ENCODE measurements at regions not wholly inside any gene's neighbourhood (a gene's known extent, or its start where the extent isn't known, plus 50 kb on each side); places are given as distances from the start of the nearest gene placed in this dataset.

DNA sequence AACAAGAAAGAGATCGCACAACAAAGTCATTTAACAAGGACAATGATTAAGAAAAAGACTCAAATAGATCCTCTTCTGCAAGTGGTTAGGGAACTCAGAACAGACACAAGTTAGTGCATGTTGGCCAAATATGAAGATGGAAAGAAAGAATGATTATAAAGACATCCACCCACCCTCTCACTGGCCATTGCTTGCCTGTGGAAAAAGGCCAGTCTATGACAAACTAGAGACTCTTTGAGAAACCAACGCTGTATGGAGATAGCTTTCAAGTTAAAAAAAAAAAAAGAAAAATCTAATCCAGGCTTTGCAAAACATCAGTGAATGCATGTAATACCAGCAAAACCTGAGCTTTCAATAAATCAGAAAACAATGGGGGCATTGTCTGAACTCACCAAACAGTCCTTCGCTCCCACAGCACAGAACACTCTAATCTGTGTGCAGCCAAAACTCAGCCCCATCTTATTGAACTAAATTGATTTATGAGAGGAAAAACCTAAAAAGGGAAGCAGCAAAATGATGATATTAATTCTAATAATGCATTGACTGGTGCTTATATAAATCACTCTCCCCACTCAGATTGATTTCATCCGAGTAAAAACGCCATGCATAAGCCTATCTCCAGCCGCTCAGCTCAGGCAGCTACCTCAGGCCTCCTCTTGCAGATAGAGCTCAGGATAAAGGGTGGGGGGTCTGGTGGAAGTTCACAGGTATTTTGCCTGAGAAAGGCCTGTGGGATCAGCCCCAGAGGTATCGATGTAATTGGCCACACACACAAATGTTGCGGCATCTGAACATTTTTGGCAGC, 547.1 kb downstream of the CCDC171 start:
- no peak for DNase-seq (ENCODE audit: low read depth)

GRCh38 chr9:16100537-16101091, 547.8 kb downstream of the CCDC171 start:
- no peak for DNase-seq (ENCODE audit: low read depth)

- DNase-seq (ENCODE audit: low read depth) = no peak
These were observed 549.3 kb downstream of the CCDC171 start for GRCh38 chr9:16102154-16102553.

DNA sequence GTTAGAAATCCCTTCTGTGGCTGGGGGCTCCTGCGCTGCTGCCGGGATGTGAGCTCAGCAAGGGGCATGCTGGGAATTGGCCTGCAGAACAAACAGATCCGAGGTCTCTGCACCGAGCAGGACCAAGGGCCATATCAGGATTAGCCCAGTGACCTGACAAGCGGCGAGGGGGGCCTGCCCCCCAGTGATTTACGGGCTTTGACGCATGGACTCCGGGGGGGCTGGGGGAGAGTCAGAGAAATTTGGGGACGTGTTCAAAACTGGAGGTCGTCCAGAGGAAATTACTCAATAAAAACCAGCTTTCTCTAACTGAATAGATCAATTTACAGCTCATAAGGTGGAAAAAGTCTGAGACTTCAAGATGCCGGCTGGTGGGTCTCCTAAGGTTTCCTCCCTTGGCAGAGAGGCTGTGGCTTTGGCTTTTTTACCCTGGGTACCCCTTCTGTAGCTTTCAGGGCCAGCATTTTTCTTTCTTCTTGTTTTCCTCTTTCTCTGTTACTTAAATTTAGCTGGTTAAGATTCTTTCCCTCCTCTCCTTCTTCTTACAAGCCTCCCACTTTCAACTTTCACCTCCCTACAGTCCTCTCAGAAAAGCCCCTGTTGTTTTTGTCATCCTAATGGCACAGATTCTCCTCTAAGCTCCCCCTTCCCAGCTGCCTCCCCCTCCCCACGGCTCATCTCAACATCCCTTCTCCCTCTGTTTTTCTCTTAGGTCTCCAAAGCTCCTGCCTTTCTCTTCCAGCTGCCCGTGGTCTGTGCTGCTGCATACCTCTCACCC, 551.0 kb downstream of the CCDC171 start:
- no peak for DNase-seq (ENCODE audit: low read depth)

GRCh38 chr9:16105168-16106020, 552.6 kb downstream of the CCDC171 start:
- no peak for DNase-seq (ENCODE audit: low read depth)

DNA sequence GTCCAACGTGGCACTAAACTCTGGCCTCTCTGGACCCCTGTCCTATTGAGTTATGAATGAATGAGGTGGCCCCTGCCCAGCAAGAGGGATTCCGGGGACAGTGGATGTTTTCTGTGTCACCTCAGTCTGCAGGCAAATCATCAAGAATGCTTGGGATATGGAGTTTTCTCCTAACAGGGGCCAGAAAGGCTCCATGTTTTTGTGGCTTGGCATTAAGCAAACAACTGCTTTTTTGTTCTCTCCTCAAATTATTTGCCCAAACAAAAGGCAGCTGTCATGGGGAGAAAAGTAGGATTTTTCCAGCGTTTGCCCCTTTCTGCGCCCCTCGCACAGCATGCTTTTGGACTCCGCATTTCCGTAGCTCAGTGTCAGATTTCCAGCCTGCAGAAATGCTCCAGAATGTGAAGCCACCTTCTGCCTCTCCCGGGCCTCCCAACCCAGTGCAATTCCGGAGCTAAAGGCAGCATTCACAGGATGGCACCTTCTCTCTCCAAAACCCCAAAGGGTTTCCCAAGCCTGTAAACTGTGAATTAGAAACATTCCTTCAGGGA, 553.3 kb downstream of the CCDC171 start:
- no peak for DNase-seq (ENCODE audit: low read depth)

- no peak for DNase-seq (ENCODE audit: low read depth)
These were observed 559.3 kb downstream of the CCDC171 start for GRCh38 chr9:16112116-16112515.

GRCh38 chr9:16115994-16116393, 563.2 kb downstream of the CCDC171 start:
- no peak for DNase-seq (ENCODE audit: low read depth)

DNA sequence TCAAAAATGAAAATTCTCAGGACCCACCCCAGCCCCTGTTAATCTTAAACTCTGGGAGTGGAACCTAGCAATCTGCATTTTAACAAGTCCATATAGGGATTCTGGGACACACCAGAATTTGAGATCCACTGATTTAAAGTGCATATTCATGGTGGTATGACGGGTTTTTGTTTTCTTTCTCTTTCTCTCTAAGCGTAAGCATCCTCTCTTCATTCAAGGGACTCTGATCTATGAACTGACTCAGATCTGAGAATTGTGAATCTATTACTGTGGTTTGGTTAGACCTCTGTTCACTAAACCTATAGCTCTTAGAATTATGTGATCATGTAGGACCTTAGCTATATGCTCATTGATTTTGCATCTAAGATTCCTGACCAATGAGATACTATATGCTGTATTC, 565.2 kb downstream of the CCDC171 start:
- DNase-seq (ENCODE audit: low read depth) = no peak

DNA sequence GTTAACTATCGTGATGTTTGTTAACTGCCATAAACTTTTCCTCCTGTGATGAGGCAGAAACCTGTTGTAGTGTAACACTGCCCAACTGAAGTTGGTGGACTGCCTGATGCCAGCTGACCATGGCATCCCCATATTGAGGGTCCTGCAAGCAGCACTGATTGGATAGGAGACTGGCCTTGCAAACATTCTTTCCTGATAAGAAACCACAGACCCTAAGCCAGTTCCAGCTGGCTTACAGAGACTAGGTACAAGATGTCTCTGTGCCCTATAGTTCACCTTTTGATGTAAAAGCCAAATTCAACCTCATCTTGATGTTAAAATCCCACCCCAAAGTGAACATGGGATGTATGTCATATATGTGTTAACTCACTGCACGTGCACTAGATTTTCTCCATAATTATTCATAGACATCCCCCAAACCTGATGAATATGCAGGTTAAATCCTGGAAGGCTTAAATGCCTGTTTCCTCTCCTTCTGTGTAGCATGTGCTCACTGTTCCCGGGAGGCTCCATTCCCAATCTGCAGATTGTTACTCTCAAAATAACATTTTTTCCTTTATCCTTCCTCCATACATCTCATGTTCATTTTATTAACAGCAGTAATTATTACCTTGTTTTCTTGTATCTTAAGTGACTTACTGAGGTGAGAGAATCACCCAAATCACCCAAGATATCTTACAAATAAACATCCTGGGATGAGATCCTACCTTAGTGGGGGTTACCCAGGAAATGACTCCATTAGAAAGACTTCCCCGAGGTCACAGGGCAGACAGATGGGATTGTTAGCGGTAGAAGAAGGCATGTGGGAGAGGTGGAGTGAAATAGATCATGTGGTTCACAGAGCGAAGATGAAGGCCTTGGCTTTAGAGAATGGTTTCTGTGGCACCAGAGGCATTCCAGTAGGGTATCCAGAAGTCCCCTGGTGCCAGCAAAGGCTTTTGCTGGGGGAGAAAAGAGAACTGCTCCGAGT, 566.7 kb downstream of the CCDC171 start:
- DNase-seq (ENCODE audit: low read depth) = no peak

- peak; percentile 24 for DNase-seq (ENCODE audit: low read depth)
These were observed 567.4 kb downstream of the CCDC171 start for GRCh38 chr9:16120231-16120641.

DNA sequence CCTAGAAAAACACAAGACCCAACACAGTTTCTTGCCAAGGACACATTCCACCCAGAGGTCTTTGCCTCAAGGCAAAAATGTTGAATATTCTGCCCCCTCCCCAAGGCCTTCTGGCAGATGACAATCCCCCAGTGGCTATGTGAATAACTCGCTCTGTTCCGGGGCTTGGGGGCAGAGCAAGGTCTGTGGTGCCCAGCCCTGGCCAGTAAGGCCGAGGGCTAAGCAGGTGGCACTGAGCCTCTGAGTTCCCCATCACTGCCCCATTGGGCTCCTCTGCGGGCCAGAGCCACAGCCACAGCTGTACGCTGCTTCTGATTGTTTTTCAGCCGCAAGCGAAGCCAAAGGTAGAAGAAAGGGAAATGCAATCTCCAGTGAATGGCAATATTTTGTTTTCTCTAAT, 567.9 kb downstream of the CCDC171 start:
- DNase-seq (ENCODE audit: low read depth) = no peak

DNA sequence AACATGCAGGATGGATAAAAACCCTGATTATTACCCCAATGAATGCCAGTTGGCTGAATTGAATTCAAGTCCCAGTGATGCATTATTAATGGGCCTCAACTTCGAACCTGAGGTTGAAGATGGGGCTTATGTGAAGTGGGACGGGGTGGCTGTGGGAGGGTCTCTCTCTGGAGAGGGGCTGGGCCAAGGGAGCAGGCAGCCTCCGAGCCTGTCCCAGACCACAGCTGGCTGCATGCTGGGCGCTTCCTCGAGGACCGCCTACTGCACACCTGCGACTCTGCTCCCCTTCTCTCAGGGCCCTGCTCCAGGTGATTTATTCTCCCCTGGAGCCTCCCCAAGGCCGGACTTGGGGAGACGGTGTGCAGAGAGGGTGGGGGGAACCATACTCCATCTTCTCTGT, 568.3 kb downstream of the CCDC171 start:
- no peak for DNase-seq (ENCODE audit: low read depth)

GRCh38 chr9:16121601-16122286, 568.9 kb downstream of the CCDC171 start:
- DNase-seq (ENCODE audit: low read depth) = no peak

- no peak for DNase-seq (ENCODE audit: low read depth)
These were observed 572.8 kb downstream of the CCDC171 start for GRCh38 chr9:16125629-16126028.

- no peak for DNase-seq (ENCODE audit: low read depth)
These were observed 573.2 kb downstream of the CCDC171 start for GRCh38 chr9:16126042-16126441.

DNA sequence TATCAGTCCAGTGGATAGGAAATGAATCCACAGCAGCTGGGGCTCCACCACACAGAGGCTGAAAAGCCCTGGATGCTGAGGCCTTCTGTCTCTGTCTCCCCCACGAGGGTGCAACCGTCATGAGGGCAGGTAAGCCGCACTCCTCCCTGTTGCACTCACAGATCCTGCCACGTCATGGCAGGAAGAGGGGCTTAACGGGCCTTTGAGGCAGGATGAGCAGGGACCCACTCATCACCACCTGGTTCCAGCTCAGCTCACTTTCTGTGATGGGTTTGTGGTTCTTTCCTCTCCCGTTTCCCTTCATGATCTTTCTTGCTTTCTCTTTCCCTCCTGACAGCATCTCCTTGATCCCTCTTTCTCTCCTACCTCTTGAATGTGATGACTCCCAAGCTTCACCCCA, 575.2 kb downstream of the CCDC171 start:
- DNase-seq (ENCODE audit: low read depth) = no peak

- no peak for DNase-seq (ENCODE audit: low read depth)
These were observed 578.4 kb downstream of the CCDC171 start for GRCh38 chr9:16131264-16131663.

- DNase-seq (ENCODE audit: low read depth) = no peak
These were observed 579.7 kb downstream of the CCDC171 start for GRCh38 chr9:16132513-16132912.

DNA sequence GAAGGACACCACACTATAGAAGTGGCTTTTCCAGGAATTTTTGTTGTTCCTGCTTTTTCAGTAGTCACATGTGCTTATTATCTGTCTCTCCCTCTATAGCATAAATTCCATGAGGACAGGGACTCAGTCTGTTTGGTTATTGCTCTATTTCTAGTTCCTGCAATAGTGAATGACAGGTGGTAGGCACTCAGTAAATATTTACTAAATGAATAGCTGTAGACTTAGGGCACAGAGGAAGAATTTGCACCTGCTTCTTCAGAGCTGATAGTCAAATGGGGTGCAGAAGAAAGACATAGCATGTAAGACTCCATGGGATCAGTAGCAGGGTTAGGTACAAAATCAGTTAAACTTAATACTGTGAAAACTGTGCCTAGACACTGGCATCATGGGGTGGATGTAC, 580.2 kb downstream of the CCDC171 start:
- no peak for DNase-seq (ENCODE audit: low read depth)

Data from GM04503 (cell line).